ENCODE measurements at regions not wholly inside any gene's neighbourhood (a gene's known extent, or its start where the extent isn't known, plus 50 kb on each side); places are given as distances from the start of the nearest gene placed in this dataset.

GRCh38 chr3:150213577-150213976, 194.5 kb upstream of the TSC22D2 start:
- Histone ChIP-seq H3K27ac (ENCODE audit: low read depth) (no peak overlapping the region), H3K4me1 (ENCODE audit: insufficient read depth) (no peaks in the 10 kb centered on the region), H3K36me3 (ENCODE audit: insufficient read depth) (no peaks in the 10 kb centered on the region), H3K4me3 (ENCODE audit: low read depth, low read length) (no peak overlapping the region)
- DNase-seq (ENCODE audit: extremely low spot score): no peak
- 91% methylated on average over 1 of the region's 1 CpG for WGBS

DNA sequence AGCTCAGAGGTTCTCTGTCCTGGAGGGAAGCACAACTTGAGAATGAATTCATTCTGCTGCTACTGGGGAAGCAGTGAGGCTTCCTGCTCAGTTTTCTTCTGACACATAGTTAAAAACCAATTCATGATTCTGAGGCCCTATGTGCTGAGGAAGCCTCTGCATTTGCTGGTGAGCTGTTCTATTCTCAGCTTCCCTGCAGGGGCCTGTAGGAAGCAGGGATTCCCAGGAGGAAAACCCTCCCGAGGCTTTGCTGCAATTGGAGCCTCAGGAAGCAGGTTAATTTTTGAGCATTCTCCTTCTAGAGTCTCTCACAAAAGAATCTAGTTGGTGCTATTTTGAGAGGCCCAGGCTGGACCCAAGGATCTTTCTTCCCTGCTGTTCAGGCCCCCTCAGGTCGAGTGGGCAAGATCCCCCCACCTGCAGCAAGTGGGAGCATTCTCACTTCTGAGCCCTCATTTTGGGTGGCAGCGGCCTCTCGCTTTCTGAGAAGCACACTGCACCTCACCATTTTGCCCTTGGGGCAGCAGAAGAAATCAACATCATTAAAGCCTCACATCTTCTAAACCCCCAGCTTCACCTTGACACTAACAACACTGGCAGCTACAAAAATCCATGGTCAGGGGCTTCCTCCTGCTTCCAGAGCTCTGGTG, 197.5 kb upstream of the TSC22D2 start:
- no peak for DNase-seq (ENCODE audit: extremely low spot score)
- WGBS: 74% methylated on average over 4 of the region's 4 CpGs
- Histone ChIP-seq H3K4me3 (ENCODE audit: low read depth, low read length) (no peak overlapping the region), H3K4me1 (ENCODE audit: insufficient read depth) (no peaks in the 10 kb centered on the region), H3K27ac (ENCODE audit: low read depth) (no peak overlapping the region), H3K36me3 (ENCODE audit: insufficient read depth) (no peaks in the 10 kb centered on the region)

- H3K4me1 ChIP-seq (ENCODE audit: insufficient read depth): no peaks in the 10 kb centered on the region
- H3K4me3 ChIP-seq (ENCODE audit: low read depth, low read length): no peak overlapping the region
- WGBS: 86% methylated on average over 5 of the region's 5 CpGs
- no peak for DNase-seq (ENCODE audit: extremely low spot score)
- no peaks in the 10 kb centered on the region for H3K36me3 ChIP-seq (ENCODE audit: insufficient read depth)
- no peak overlapping the region for H3K27ac ChIP-seq (ENCODE audit: low read depth)
Measured at GRCh38 chr3:150203273-150203672, 204.8 kb upstream of the TSC22D2 start.

DNA sequence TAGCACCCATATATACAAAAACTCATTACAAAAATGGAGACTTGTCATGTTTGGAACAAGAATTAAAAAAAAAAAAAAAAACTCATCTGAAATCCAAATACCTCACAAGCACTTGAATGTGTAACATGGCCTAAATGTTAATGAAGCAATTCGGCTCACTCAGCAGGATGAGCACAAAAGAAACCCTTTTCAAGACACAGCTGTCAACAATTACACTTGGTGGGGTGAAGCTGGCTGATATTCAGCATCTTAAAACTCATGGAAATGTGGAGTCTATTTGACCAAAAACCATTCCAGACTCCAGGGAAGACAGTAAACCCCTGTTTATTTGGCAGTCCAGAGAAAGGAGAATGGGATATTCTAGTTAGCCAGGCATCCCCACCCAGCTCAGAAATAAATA, 205.4 kb upstream of the TSC22D2 start:
- Histone ChIP-seq H3K4me1 (ENCODE audit: insufficient read depth) (no peaks in the 10 kb centered on the region), H3K27ac (ENCODE audit: low read depth) (no peak overlapping the region), H3K4me3 (ENCODE audit: low read depth, low read length) (no peak overlapping the region), H3K36me3 (ENCODE audit: insufficient read depth) (no peaks in the 10 kb centered on the region)
- WGBS: 80% methylated on average over 1 of the region's 1 CpG
- DNase-seq (ENCODE audit: extremely low spot score): no peak

GRCh38 chr3:150194957-150195356, 213.1 kb upstream of the TSC22D2 start:
- Histone ChIP-seq H3K27ac (ENCODE audit: low read depth) (no peak overlapping the region), H3K4me3 (ENCODE audit: low read depth, low read length) (no peak overlapping the region), H3K36me3 (ENCODE audit: insufficient read depth) (no peaks in the 10 kb centered on the region), H3K4me1 (ENCODE audit: insufficient read depth) (no peaks in the 10 kb centered on the region)
- DNase-seq (ENCODE audit: extremely low spot score): no peak

DNA sequence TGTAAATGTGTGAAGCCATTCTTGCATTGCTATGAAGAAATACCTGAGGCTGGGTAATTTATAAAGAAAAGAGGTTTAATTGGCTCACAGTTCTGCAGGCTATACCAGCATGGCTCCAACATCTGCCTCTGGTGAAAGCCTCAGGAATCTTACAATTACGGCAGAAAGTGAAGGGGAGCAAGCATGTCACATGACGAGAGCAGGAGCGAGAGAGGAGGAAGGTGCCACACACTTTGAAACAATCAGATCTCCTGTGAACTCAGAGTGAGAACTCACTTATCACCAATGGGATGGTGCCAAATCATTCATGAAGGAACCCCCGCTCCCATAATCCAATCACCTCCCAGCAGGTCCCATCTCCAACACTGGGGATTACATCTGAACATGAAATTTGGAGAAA, 213.6 kb upstream of the TSC22D2 start:
- H3K36me3 ChIP-seq (ENCODE audit: insufficient read depth): no peaks in the 10 kb centered on the region
- H3K4me1 ChIP-seq (ENCODE audit: insufficient read depth): no peaks in the 10 kb centered on the region
- no peak for DNase-seq (ENCODE audit: extremely low spot score)
- H3K4me3 ChIP-seq (ENCODE audit: low read depth, low read length): no peak overlapping the region
- no peak overlapping the region for H3K27ac ChIP-seq (ENCODE audit: low read depth)
- WGBS: 91% methylated on average over 4 of the region's 4 CpGs

- Histone ChIP-seq H3K4me1 (ENCODE audit: insufficient read depth) (no peaks in the 10 kb centered on the region), H3K36me3 (ENCODE audit: insufficient read depth) (no peaks in the 10 kb centered on the region), H3K4me3 (ENCODE audit: low read depth, low read length) (no peak overlapping the region), H3K27ac (ENCODE audit: low read depth) (no peak overlapping the region)
- DNase-seq (ENCODE audit: extremely low spot score): no peak
- 6% methylated on average over 8 of the region's 8 CpGs for WGBS
Measured at GRCh38 chr3:150184426-150185071, 213.9 kb upstream of the PFN2 start.

- H3K36me3 ChIP-seq (ENCODE audit: insufficient read depth): no peaks in the 10 kb centered on the region
- 5% methylated on average over 22 of the region's 22 CpGs for WGBS
- no peak overlapping the region for H3K27ac ChIP-seq (ENCODE audit: low read depth)
- peak; percentile 35 for DNase-seq (ENCODE audit: extremely low spot score)
- H3K4me3 ChIP-seq (ENCODE audit: low read depth, low read length): no peak overlapping the region
- no peaks in the 10 kb centered on the region for H3K4me1 ChIP-seq (ENCODE audit: insufficient read depth)
Measured at GRCh38 chr3:150183678-150184425, 213.2 kb upstream of the PFN2 start.

DNA sequence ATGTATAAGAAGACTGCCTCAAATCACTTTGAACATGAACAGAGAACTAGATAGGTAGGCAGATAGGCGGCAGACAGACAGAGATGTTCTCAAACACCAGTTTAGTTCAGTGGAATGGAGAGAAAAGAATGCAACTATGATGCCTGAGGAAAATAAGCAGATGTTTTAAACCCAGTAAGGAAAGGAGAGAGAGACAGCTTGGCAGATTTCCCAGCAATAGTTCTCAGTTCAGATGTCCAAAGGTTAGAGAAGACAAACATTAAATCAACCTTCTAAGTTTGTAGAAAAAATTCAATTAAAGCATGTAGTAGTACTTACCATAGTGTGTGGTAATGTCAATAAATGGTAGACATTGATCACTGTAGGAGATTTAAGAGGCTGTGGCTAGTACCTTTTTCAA, 209.6 kb upstream of the PFN2 start:
- 54% methylated on average over 1 of the region's 1 CpG for WGBS
- Histone ChIP-seq H3K4me3 (ENCODE audit: low read depth, low read length) (no peak overlapping the region), H3K4me1 (ENCODE audit: insufficient read depth) (no peaks in the 10 kb centered on the region), H3K36me3 (ENCODE audit: insufficient read depth) (no peaks in the 10 kb centered on the region), H3K27ac (ENCODE audit: low read depth) (no peak overlapping the region)
- DNase-seq (ENCODE audit: extremely low spot score): no peak

- no peak for DNase-seq (ENCODE audit: extremely low spot score)
- H3K4me3 ChIP-seq (ENCODE audit: low read depth, low read length): no peak overlapping the region
- no peak overlapping the region for H3K27ac ChIP-seq (ENCODE audit: low read depth)
- H3K36me3 ChIP-seq (ENCODE audit: insufficient read depth): no peaks in the 10 kb centered on the region
- 97% methylated on average over 1 of the region's 1 CpG for WGBS
- H3K4me1 ChIP-seq (ENCODE audit: insufficient read depth): no peaks in the 10 kb centered on the region
Measured at GRCh38 chr3:150179330-150179729, 208.6 kb upstream of the PFN2 start.

GRCh38 chr3:150177673-150178381, 207.1 kb upstream of the PFN2 start:
- no peak overlapping the region for H3K4me3 ChIP-seq (ENCODE audit: low read depth, low read length)
- no peaks in the 10 kb centered on the region for H3K4me1 ChIP-seq (ENCODE audit: insufficient read depth)
- DNase-seq (ENCODE audit: extremely low spot score): no peak
- no peak overlapping the region for H3K27ac ChIP-seq (ENCODE audit: low read depth)
- WGBS: 92% methylated on average over 4 of the region's 4 CpGs
- H3K36me3 ChIP-seq (ENCODE audit: insufficient read depth): no peaks in the 10 kb centered on the region

DNA sequence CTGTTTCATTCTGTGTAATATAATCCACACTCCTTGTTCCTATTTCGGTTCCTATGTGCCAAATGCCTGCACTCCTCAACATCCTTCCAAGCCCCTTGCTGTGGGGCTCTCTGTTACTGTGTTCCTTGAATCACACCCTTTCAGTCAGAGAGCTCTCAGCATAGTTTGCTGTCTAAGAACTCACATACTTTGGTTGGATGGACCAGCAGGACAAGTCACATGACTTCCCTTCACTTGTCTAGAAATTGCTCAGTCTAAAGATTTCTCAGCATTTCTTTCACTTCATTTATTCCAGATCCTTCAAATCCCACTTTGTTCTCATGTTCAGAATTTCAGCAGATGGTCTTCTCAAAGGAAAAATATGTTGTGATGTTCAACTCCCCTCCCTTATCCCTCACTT, 203.5 kb upstream of the PFN2 start:
- WGBS: 94% methylated on average over 1 of the region's 1 CpG
- Histone ChIP-seq H3K36me3 (ENCODE audit: insufficient read depth) (no peaks in the 10 kb centered on the region), H3K4me3 (ENCODE audit: low read depth, low read length) (no peak overlapping the region), H3K27ac (ENCODE audit: low read depth) (no peak overlapping the region), H3K4me1 (ENCODE audit: insufficient read depth) (no peaks in the 10 kb centered on the region)
- no peak for DNase-seq (ENCODE audit: extremely low spot score)

DNA sequence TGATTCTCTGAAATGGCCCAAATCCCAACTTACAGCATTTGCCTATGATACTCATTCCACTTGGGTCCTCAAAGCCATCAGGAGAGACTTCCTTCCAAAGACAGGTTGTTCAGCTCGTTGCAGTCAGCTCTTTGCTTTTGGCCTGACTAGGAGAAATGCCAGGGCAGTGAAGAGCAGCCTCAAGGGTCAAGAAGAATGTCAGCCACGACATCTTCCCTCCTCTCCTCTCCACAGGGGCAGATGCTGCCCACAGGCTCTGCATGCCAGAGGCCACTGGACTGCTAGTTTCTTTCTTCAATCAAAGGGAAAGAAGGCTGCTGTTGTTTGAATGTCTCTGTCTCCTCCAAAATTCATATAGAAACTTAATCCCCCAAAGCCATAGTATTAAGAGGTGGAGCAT, 201.7 kb upstream of the PFN2 start:
- Histone ChIP-seq H3K27ac (ENCODE audit: low read depth) (no peak overlapping the region), H3K4me1 (ENCODE audit: insufficient read depth) (no peaks in the 10 kb centered on the region), H3K36me3 (ENCODE audit: insufficient read depth) (no peaks in the 10 kb centered on the region), H3K4me3 (ENCODE audit: low read depth, low read length) (no peak overlapping the region)
- 79% methylated on average over 2 of the region's 2 CpGs for WGBS
- no peak for DNase-seq (ENCODE audit: extremely low spot score)
